AG10803 (cell line): ENCODE measurements at regions not wholly inside any gene's neighbourhood (a gene's known extent, or its start where the extent isn't known, plus 50 kb on each side); places are given as distances from the start of the nearest gene placed in this dataset.
"Not testable (repeated sequence)": the region's sequence is repeated elsewhere in the genome, so short reads cannot be mapped to it uniquely, and the experiment has no call there.

Experiments
- DNase-seq: peaks from one replicate; pipeline ENCODE4 v3.0.0; 2010; ENCODE audit warnings: low read depth
- H3K4me3 ChIP-seq: 2 replicates; pipeline ENCODE4 v1.5.1; 2011; ENCODE audit warnings: mild to moderate bottlenecking, low read length, control low read depth
- CTCF ChIP-seq: conservative IDR thresholded peaks from 2 replicates; pipeline ENCODE4 v1.5.1; 2011; ENCODE audit warnings: mild to moderate bottlenecking, low read length, control low read depth, inconsistent platforms

- no peak for TF ChIP-seq CTCF
- H3K4me3 ChIP-seq: no peak overlapping the region
- DNase-seq: no peak
Observed at GRCh38 chr5:92177926-92178487, 794.9 kb upstream of the ARRDC3 start.

DNA sequence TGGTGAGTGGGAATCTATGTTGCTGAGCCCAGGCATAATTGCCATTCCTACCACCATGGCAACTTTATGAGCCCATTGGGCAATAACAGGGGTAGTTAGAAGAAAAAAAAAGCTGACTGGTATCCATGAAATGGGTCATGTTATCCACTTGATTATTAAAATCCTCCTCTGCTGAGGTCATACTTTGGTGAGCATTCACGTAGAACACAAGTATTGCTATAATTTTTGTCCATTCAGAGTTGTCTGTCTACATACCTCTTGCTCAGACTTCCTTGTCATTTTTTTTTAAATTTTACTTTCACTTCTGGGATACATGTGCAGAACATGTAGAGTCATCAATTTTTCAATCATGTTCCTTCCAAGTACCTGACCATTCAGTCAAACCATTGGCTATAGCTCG, 780.8 kb upstream of the ARRDC3 start:
- H3K4me3 ChIP-seq: no peak overlapping the region
- no peak for TF ChIP-seq CTCF
- no peak for DNase-seq

DNA sequence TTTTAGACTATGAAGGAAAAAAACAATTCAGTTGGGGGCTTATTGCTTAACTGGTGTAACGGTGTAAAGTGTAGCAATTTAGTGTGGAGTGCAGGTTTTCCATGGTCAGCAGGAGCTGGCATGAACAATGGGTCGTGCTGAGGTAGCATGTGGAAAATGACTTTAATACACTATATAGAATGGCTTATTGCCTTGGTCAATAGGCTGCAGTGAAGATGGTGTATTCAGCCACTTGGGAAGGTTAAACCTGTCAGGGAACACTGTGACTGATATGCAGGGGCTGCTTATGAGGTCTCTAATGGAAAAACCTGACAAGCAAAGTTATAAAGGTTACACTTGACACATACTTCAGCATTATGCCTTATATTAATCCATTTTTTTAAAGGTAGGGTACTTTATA, 764.7 kb upstream of the ARRDC3 start:
- no peak overlapping the region for H3K4me3 ChIP-seq
- no peak for DNase-seq
- TF ChIP-seq CTCF: no peak

- TF ChIP-seq CTCF: no peak
- DNase-seq: no peak
- no peak overlapping the region for H3K4me3 ChIP-seq
Observed at GRCh38 chr5:92147266-92147665, 764.1 kb upstream of the ARRDC3 start.

- TF ChIP-seq CTCF: no peak
- H3K4me3 ChIP-seq: no peak overlapping the region
- no peak for DNase-seq
Observed at GRCh38 chr5:92145852-92146251, 762.7 kb upstream of the ARRDC3 start.

GRCh38 chr5:92144824-92145223, 761.7 kb upstream of the ARRDC3 start:
- no peak for DNase-seq

DNA sequence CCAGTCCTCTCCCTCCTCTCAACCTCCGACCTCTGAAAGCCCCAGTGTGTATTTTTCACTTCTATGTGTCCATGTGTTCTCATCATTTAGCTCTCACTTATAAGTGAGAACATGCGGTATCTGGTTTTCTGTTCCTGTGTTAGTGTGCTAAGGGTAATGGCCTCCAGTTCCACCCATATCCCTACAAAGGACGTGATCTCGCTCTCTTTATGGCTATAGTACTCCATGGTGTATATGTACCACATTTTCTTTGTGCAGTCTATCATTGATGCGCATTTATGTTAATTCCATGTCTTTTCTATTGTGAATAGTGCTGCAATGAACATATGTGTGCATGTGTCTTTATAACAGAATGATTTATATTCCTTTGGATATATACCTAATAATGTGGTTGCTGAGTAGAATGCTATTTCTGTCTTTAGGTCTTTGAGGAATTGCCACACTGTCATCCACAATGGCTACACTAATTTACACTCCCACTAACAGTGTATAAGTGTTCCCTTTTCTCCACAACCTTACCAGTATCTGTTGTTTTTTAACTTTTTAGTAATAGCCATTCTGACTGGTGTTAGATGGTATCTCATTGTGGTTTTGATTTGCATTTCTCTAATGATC, 749.3 kb upstream of the ARRDC3 start:
- DNase-seq, H3K4me3 ChIP-seq: not testable (repeated sequence)

More at GRCh38 chr5:92144824-92145223, 761.7 kb upstream of the ARRDC3 start:
- no peak overlapping the region for H3K4me3 ChIP-seq
- no peak for TF ChIP-seq CTCF
